ENCODE measurements at regions not wholly inside any gene's neighbourhood (a gene's known extent, or its start where the extent isn't known, plus 50 kb on each side); places are given as distances from the start of the nearest gene placed in this dataset.

- H3K36me3 ChIP-seq (ENCODE audit: control insufficient read depth in 2 of 3, insufficient read depth in 3 of 3, low read length in 3 of 3) = no peaks in the 10 kb centered on the region
- H3K27ac ChIP-seq (ENCODE audit: low read depth in 2 of 2, low read length in 2 of 2) = no peak overlapping the region
- TF ChIP-seq, protein P1, sequence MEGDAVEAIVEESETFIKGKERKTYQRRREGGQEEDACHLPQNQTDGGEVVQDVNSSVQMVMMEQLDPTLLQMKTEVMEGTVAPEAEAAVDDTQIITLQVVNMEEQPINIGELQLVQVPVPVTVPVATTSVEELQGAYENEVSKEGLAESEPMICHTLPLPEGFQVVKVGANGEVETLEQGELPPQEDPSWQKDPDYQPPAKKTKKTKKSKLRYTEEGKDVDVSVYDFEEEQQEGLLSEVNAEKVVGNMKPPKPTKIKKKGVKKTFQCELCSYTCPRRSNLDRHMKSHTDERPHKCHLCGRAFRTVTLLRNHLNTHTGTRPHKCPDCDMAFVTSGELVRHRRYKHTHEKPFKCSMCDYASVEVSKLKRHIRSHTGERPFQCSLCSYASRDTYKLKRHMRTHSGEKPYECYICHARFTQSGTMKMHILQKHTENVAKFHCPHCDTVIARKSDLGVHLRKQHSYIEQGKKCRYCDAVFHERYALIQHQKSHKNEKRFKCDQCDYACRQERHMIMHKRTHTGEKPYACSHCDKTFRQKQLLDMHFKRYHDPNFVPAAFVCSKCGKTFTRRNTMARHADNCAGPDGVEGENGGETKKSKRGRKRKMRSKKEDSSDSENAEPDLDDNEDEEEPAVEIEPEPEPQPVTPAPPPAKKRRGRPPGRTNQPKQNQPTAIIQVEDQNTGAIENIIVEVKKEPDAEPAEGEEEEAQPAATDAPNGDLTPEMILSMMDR (IDR thresholded peaks at IDR 0.05; ENCODE audit: borderline replicate concordance, extremely low read depth, insufficient read depth) = no peak
- no peak overlapping the region for H3K9ac ChIP-seq (ENCODE audit: low read length in 3 of 3)
- FAIRE-seq (no peak), DNase-seq (no peak)
- intact Hi-C loops (cut with DNase I) = no loop called here
- no peaks in the 10 kb centered on the region for H3K9me3 ChIP-seq (ENCODE audit: control insufficient read depth in 2 of 3, insufficient read depth in 1 of 3, low read length in 3 of 3)
- no peaks in the 10 kb centered on the region for H3K27me3 ChIP-seq (ENCODE audit: control insufficient read depth, insufficient read depth, low read length)
- no peaks in the 10 kb centered on the region for H3K4me1 ChIP-seq (ENCODE audit: control insufficient read depth in 2 of 3, insufficient read depth in 2 of 3, low read depth in 1 of 3, low read length in 3 of 3)
- no peak overlapping the region for H3K4me3 ChIP-seq (ENCODE audit: low read length in 3 of 3)
These were observed 1456.7 kb upstream of the CELF2 start for GRCh38 chr10:9560976-9561375.

DNA sequence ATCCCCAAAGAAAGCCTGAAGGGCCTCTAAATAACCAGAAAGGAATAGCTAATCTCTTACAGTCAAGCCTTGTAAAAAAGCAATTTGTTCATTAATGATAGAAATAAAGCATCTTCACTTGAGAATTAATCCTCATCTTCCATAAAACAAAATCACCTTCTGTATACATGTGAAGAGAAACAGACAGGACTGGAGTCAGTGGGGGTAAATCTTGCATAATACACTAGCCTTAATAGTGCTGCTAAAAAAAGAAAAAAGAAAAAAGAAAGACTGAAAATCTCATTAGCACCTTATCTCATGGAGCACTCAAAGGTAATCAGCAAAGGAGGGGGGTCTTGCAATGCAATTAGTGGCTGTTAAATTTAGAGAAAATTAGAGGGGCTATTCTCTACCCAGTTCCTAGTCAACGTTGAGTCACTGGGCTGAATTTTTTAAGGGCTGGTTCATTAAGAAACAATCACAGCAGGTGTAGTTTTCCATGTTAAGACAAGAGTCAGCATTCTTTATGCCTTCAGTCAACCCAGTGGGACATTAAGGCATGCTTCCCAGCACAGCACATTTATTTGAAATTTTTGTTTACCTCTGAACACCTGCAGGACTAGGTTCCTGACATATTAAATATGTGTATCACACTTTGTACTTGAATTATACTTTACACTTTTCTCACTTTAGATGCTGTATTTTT, 1455.7 kb upstream of the CELF2 start:
- Histone ChIP-seq H3K9ac (ENCODE audit: low read length in 3 of 3) (no peak overlapping the region), H3K36me3 (ENCODE audit: control insufficient read depth in 2 of 3, insufficient read depth in 3 of 3, low read length in 3 of 3) (no peaks in the 10 kb centered on the region), H3K4me1 (ENCODE audit: control insufficient read depth in 2 of 3, insufficient read depth in 2 of 3, low read depth in 1 of 3, low read length in 3 of 3) (no peaks in the 10 kb centered on the region), H3K4me3 (ENCODE audit: low read length in 3 of 3) (no peak overlapping the region), H3K9me3 (ENCODE audit: control insufficient read depth in 2 of 3, insufficient read depth in 1 of 3, low read length in 3 of 3) (no peaks in the 10 kb centered on the region), H3K27ac (ENCODE audit: low read depth in 2 of 2, low read length in 2 of 2) (no peak overlapping the region), H3K27me3 (ENCODE audit: control insufficient read depth, insufficient read depth, low read length) (no peaks in the 10 kb centered on the region)
- TF ChIP-seq, protein P1 (IDR thresholded peaks at IDR 0.05; ENCODE audit: borderline replicate concordance, extremely low read depth, insufficient read depth) = no peak
- intact Hi-C loops (cut with DNase I) = no loop called here
- DNase-seq = no peak
- FAIRE-seq = no peak

- FAIRE-seq = no peak
- Histone ChIP-seq H3K4me3 (ENCODE audit: low read length in 3 of 3) (no peak overlapping the region), H3K27ac (ENCODE audit: low read depth in 2 of 2, low read length in 2 of 2) (no peak overlapping the region), H3K4me1 (ENCODE audit: control insufficient read depth in 2 of 3, insufficient read depth in 2 of 3, low read depth in 1 of 3, low read length in 3 of 3) (no peaks in the 10 kb centered on the region), H3K36me3 (ENCODE audit: control insufficient read depth in 2 of 3, insufficient read depth in 3 of 3, low read length in 3 of 3) (no peaks in the 10 kb centered on the region), H3K9ac (ENCODE audit: low read length in 3 of 3) (no peak overlapping the region), H3K27me3 (ENCODE audit: control insufficient read depth, insufficient read depth, low read length) (no peaks in the 10 kb centered on the region), H3K9me3 (ENCODE audit: control insufficient read depth in 2 of 3, insufficient read depth in 1 of 3, low read length in 3 of 3) (no peaks in the 10 kb centered on the region)
- peak in 1 of 5 donors; percentile 23 for DNase-seq
- intact Hi-C loops (cut with DNase I) = no loop called here
- TF ChIP-seq, protein P1 (IDR thresholded peaks at IDR 0.05; ENCODE audit: borderline replicate concordance, extremely low read depth, insufficient read depth) = no peak
These were observed 1439.9 kb upstream of the CELF2 start for GRCh38 chr10:9577746-9578145.

All from kidney (tissue), 13 donors.